Activated CD8-positive, alpha-beta T cell treated with anti-CD3 and anti-CD28 coated beads for 36 hours (primary cell): ENCODE measurements at regions not wholly inside any gene's neighbourhood (a gene's known extent, or its start where the extent isn't known, plus 50 kb on each side); places are given as distances from the start of the nearest gene placed in this dataset.

Experiments used
- ATAC-seq: fragments of 200-7000 bp; cut with Tn5 transposase; one replicate; pipeline ENCODE4 v1.10.0; 2021; ENCODE audit warnings: mild to moderate bottlenecking, moderate library complexity
- CTCF ChIA-PET: fragments of 350-600 bp; sonication (Branson Sonifier 250); formaldehyde crosslinking; loops from one replicate; lab custom pipeline; 2021; ENCODE audit warnings: antibody characterized with exemption; lab: Charles Lee
- POLR2A ChIA-PET: fragments of 350-600 bp; sonication (Branson Sonifier 250); formaldehyde crosslinking; loops from one replicate; lab custom pipeline; 2021; ENCODE audit warnings: antibody characterized with exemption; lab: Charles Lee
- DNase-seq: peaks from one replicate; pipeline ENCODE4 v3.0.0-alpha.2; 2020
- H3K27ac Mint-ChIP-seq: one replicate; pipeline ENCODE4 v1.8.0; 2021; ENCODE audit warnings: mild to moderate bottlenecking, mixed read lengths
- H3K27me3 Mint-ChIP-seq: one replicate; pipeline ENCODE4 v1.8.0; 2021; ENCODE audit warnings: mixed read lengths
- H3K36me3 Mint-ChIP-seq: one replicate; pipeline ENCODE4 v1.8.0; 2021; ENCODE audit warnings: low read depth, mixed read lengths
- H3K4me1 Mint-ChIP-seq: one replicate; pipeline ENCODE4 v1.8.0; 2021; ENCODE audit warnings: low read depth, mixed read lengths
- H3K4me3 Mint-ChIP-seq: one replicate; pipeline ENCODE4 v1.8.0; 2021; ENCODE audit warnings: mild to moderate bottlenecking, moderate library complexity, mixed read lengths
- H3K9me3 Mint-ChIP-seq: one replicate; pipeline ENCODE4 v1.8.0; 2021; ENCODE audit warnings: mixed read lengths
- CTCF ChIP-seq: fragments of 200-600 bp; IDR thresholded peaks from one replicate; pipeline ENCODE4 v1.8.0; 2022; ENCODE audit warnings: antibody characterized with exemption, mild to moderate bottlenecking
- intact Hi-C: fragments of 100-400 bp; cut with micrococcal nuclease; formaldehyde crosslinking; loops from one replicate; pipeline ENCODE4 v1.10.0; 2022

GRCh38 chr1:238648751-238649150 is 737.6 kb upstream of the CHRM3 start:
- H3K27me3 Mint-ChIP-seq = no peaks in the 10 kb centered on the region
- CTCF ChIA-PET = no interaction called here

GRCh38 chr1:238648296-238648695 is 738.1 kb upstream of the CHRM3 start:
- Mint-ChIP-seq H3K4me3 (no peak overlapping the region), H3K36me3 (no peaks in the 10 kb centered on the region), H3K4me1 (no peaks in the 10 kb centered on the region), H3K27ac (no peak overlapping the region), H3K9me3 (peaks cover 2% of the 10 kb centered on the region), H3K27me3 (no peaks in the 10 kb centered on the region)
- ChIA-PET POLR2A (no interaction called here), CTCF (no interaction called here)
- DNase-seq (no peak), ATAC-seq (no peak)
- intact Hi-C loops = no loop called here
- TF ChIP-seq CTCF = no peak

More at GRCh38 chr1:238648751-238649150, 737.6 kb upstream of the CHRM3 start:
- Mint-ChIP-seq H3K27ac (no peak overlapping the region), H3K4me3 (no peak overlapping the region), H3K4me1 (no peaks in the 10 kb centered on the region), H3K9me3 (peaks cover 2% of the 10 kb centered on the region), H3K36me3 (no peaks in the 10 kb centered on the region)
- intact Hi-C loops = no loop called here
- DNase-seq (no peak), ATAC-seq (no peak)
- TF ChIP-seq CTCF = no peak
- POLR2A ChIA-PET = no interaction called here

- H3K27me3 Mint-ChIP-seq = no peaks in the 10 kb centered on the region
- H3K9me3 Mint-ChIP-seq = no peaks in the 10 kb centered on the region
- no peak for TF ChIP-seq CTCF
- no peak overlapping the region for H3K27ac Mint-ChIP-seq
- DNase-seq (no peak), ATAC-seq (no peak)
- CTCF ChIA-PET = no interaction called here
- no peak overlapping the region for H3K4me3 Mint-ChIP-seq
- intact Hi-C loops = no loop called here
- no peaks in the 10 kb centered on the region for H3K4me1 Mint-ChIP-seq
- POLR2A ChIA-PET = no interaction called here
- H3K36me3 Mint-ChIP-seq = no peaks in the 10 kb centered on the region
Observed at GRCh38 chr1:238647877-238648276, 738.5 kb upstream of the CHRM3 start.

GRCh38 chr1:238642231-238642630 is 744.1 kb upstream of the CHRM3 start:
- ATAC-seq (no peak), DNase-seq (no peak)
- TF ChIP-seq CTCF = no peak
- CTCF ChIA-PET = no interaction called here
- intact Hi-C loops = no loop called here
- H3K27me3 Mint-ChIP-seq = no peaks in the 10 kb centered on the region
- no peaks in the 10 kb centered on the region for H3K4me1 Mint-ChIP-seq
- POLR2A ChIA-PET = no interaction called here
- no peak overlapping the region for H3K27ac Mint-ChIP-seq
- no peak overlapping the region for H3K4me3 Mint-ChIP-seq
- no peaks in the 10 kb centered on the region for H3K9me3 Mint-ChIP-seq
- H3K36me3 Mint-ChIP-seq = no peaks in the 10 kb centered on the region

GRCh38 chr1:238639861-238640260 is 746.5 kb upstream of the CHRM3 start:
- no peaks in the 10 kb centered on the region for H3K9me3 Mint-ChIP-seq
- intact Hi-C loops = no loop called here
- ATAC-seq (no peak), DNase-seq (no peak)
- H3K27me3 Mint-ChIP-seq = no peaks in the 10 kb centered on the region
- H3K4me3 Mint-ChIP-seq = no peak overlapping the region
- no peaks in the 10 kb centered on the region for H3K36me3 Mint-ChIP-seq
- H3K4me1 Mint-ChIP-seq = no peaks in the 10 kb centered on the region
- ChIA-PET POLR2A (no interaction called here), CTCF (interaction anchor here (1.5 kb wide), 1 partner anchor 10 kb away, joined by 3 read pairs; no protein-coding TSS in a partner anchor)
- no peak overlapping the region for H3K27ac Mint-ChIP-seq
- TF ChIP-seq CTCF = no peak
